GM12878 (cell line): ENCODE measurements at regions not wholly inside any gene's neighbourhood (a gene's known extent, or its start where the extent isn't known, plus 50 kb on each side); places are given as distances from the start of the nearest gene placed in this dataset.

Source experiments
- ATAC-seq: fragments of 200-7000 bp; cut with Tn5 transposase; 3 replicates; pipeline ENCODE4 v1.9.1; 2020; ENCODE audit warnings: mild to moderate bottlenecking, moderate library complexity
- BruUV-seq: library from RNA; stranded (reverse); fragments of 400-500 nt; replicated peaks from 2 replicates; lab custom pipeline; 2021; lab: Mats Ljungman, UMichigan
- CTCF ChIA-PET: fragments of 300-600 bp; sonication (Branson Sonifier 250); formaldehyde crosslinking; extraction: SDS; loops from one replicate; lab custom pipeline; 2021; ENCODE audit warnings: inconsistent platforms; lab: Yijun Ruan, JAX
- POLR2A ChIA-PET: fragments of 350-600 bp; formaldehyde crosslinking; extraction: SDS; loops from one replicate; lab custom pipeline; 2021; ENCODE audit warnings: inconsistent platforms; lab: Charles Lee
- RAD21 ChIA-PET: fragments of 300-600 bp; sonication (Branson Sonifier 250); formaldehyde crosslinking; loops from one replicate; lab custom pipeline; 2023; ENCODE audit warnings: antibody characterized with exemption; ENCODE audit not compliant: unreplicated experiment; lab: Charles Lee
- SMC1A ChIA-PET: fragments of 300-600 bp; sonication (Branson Sonifier 250); formaldehyde crosslinking; loops from one replicate; lab custom pipeline; 2023; ENCODE audit not compliant: unreplicated experiment, uncharacterized antibody; lab: Charles Lee
- DNase-seq: peaks from one replicate; pipeline ENCODE4 v3.0.0-alpha.2; 2011; ENCODE audit warnings: low read depth, low spot score
- FAIRE-seq: peaks from 3 replicates; lab custom pipeline; 2011; peaks lifted over from hg19 to GRCh38; lab: Jason Lieb, UNC
- H2AFZ ChIP-seq: 2 replicates; pipeline ENCODE4 v1.6.0; 2011; ENCODE audit warnings: low read depth, low read length, control low read depth; ENCODE audit not compliant: control insufficient read depth
- H3K27ac ChIP-seq: 2 replicates; pipeline ENCODE4 v1.5.1; 2011; ENCODE audit warnings: control low read depth; ENCODE audit not compliant: control insufficient read depth, insufficient read depth
- H3K27me3 ChIP-seq, 2 experiments: replicated peaks in 1 of 2; 2 replicates each; pipeline versions ENCODE4 v1.6.0 to v1.6.1; 2011; ENCODE audit warnings: low read length in 1 of 2; ENCODE audit not compliant: control insufficient read depth in 2 of 2, insufficient read depth in 2 of 2
- H3K36me3 ChIP-seq, 2 experiments: 2 replicates each; pipeline ENCODE4 v1.5.1; 2011; ENCODE audit warnings: low read length in 1 of 2; ENCODE audit not compliant: control insufficient read depth in 2 of 2, insufficient read depth in 2 of 2
- H3K4me1 ChIP-seq: 2 replicates; pipeline ENCODE4 v1.6.1; 2011; ENCODE audit warnings: mild to moderate bottlenecking, low read length, moderate library complexity, mixed read lengths; ENCODE audit not compliant: control insufficient read depth, insufficient read depth
- H3K4me2 ChIP-seq: 2 replicates; pipeline ENCODE4 v1.6.0; 2011; ENCODE audit warnings: control low read depth; ENCODE audit not compliant: control insufficient read depth, insufficient read depth
- H3K4me3 ChIP-seq: fragments of 200-600 bp; sonication (generic); 2 replicates; pipeline ENCODE4 v1.5.1; 2016
- H3K79me2 ChIP-seq: 2 replicates; pipeline ENCODE4 v1.6.0; 2011; ENCODE audit warnings: low read length; ENCODE audit not compliant: control insufficient read depth, insufficient read depth
- H3K9ac ChIP-seq: 2 replicates; pipeline ENCODE4 v1.8.0; 2011; ENCODE audit warnings: low read length, control low read depth, mixed read lengths; ENCODE audit not compliant: control insufficient read depth, insufficient read depth
- H3K9me3 ChIP-seq: replicated peaks from 3 replicates; pipeline ENCODE4 v1.5.1; 2011; ENCODE audit warnings: mild to moderate bottlenecking, low read length; ENCODE audit not compliant: control insufficient read depth, insufficient read depth
- H4K20me1 ChIP-seq: 2 replicates; pipeline ENCODE4 v1.6.0; 2011; ENCODE audit not compliant: control insufficient read depth, insufficient read depth
- ETV6 ChIP-seq, 2 experiments: fragments of 450-650 bp in 1 of 2; IDR thresholded peaks in 1 of 2; conservative IDR thresholded peaks in 1 of 2; 2 replicates each; pipeline ENCODE4 v1.6.1; 2014; ENCODE audit warnings: antibody characterized with exemption in 1 of 2, borderline replicate concordance in 1 of 2, low read depth in 1 of 2, mild to moderate bottlenecking in 1 of 2, moderate library complexity in 1 of 2
- FOS ChIP-seq: IDR thresholded peaks from 3 replicates; pipeline ENCODE4 v1.6.1; 2011; ENCODE audit warnings: borderline replicate concordance; ENCODE audit not compliant: insufficient read length; ENCODE audit errors: extremely low read depth
- IKZF1 ChIP-seq: fragments of 450-650 bp; conservative IDR thresholded peaks from 2 replicates; pipeline ENCODE4 v1.6.1; 2017; ENCODE audit warnings: antibody characterized with exemption, mild to moderate bottlenecking
- JUND ChIP-seq: IDR thresholded peaks from 2 replicates; pipeline ENCODE4 v1.6.1; 2012; ENCODE audit warnings: low read depth, mild to moderate bottlenecking, low read length, improper control_type of control experiment, moderate library complexity
- MYB ChIP-seq: fragments of 150-350 bp; IDR thresholded peaks from 2 replicates; pipeline ENCODE4 v1.6.1; 2014; ENCODE audit warnings: mild to moderate bottlenecking, low read depth, low read length, borderline replicate concordance
- POLR2AphosphoS2 ChIP-seq: IDR thresholded peaks from 2 replicates; pipeline ENCODE4 v1.6.1; 2011; ENCODE audit warnings: low read depth, mild to moderate bottlenecking, low read length, improper control_type of control experiment, moderate library complexity
- SMAD5 ChIP-seq: IDR thresholded peaks from 2 replicates; pipeline ENCODE4 v1.6.1; 2016; ENCODE audit warnings: antibody characterized with exemption, low read depth
- SUZ12 ChIP-seq: fragments of 200-600 bp; sonication (generic); IDR thresholded peaks from one replicate; pipeline ENCODE4 v1.6.1; 2018; ENCODE audit warnings: antibody characterized with exemption, mild to moderate bottlenecking; ENCODE audit not compliant: unreplicated experiment
- WGBS: methylation state at CpG from one replicate; pipeline ENCODE4 v1.1.6; 2016; ENCODE audit warnings: low lambda C conversion rate; ENCODE audit not compliant: insufficient replicate concordance, insufficient coverage; ENCODE audit errors: missing lambda C conversion rate; 5-methylcytosine and 5-hydroxymethylcytosine counted together
- in situ Hi-C: fragments of 300-500 bp; cut with MboI; formaldehyde crosslinking; loops from 9 replicates; pipeline ENCODE4 v1.14.3; 2018; ENCODE audit warnings: mixed read lengths
- intact Hi-C: fragments of 100-400 bp; cut with micrococcal nuclease; formaldehyde crosslinking; loops from one replicate; pipeline ENCODE4 v1.14.2; 2022; ENCODE audit not compliant: unreplicated experiment
- TF ChIP-seq, protein P1 (sequence below): IDR thresholded peaks from 2 replicates; pipeline ENCODE4 v1.6.1; 2011; ENCODE audit warnings: mild to moderate bottlenecking, low read depth, low read length, moderate library complexity; ENCODE audit not compliant: insufficient replicate concordance

DNA sequence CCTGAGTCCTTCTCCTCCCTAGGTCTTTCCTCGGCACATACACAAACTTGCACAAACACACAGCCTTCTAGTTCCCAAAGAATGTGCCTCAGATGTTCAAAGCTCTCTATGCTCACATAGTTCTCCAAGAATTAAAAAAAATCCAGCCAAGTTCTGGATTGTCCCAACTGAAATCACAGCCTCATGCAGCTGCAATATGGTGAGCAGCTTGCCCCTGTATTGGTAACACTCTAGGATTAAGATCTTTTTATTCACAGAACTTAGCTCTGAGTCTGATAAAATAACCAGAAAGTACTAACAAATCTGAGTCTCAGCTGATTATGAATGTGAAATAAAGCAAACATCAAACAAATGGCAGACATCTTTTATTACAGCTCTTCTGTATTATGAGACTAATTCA is 604.8 kb upstream of the PFKP start:
- Histone ChIP-seq H3K9me3 (no peaks in the 10 kb centered on the region), H3K79me2 (no peaks in the 10 kb centered on the region), H2AFZ (no peak overlapping the region), H3K4me1 (no peaks in the 10 kb centered on the region), H3K4me3 (no peak overlapping the region), H3K9ac (no peak overlapping the region), H4K20me1 (no peaks in the 10 kb centered on the region), H3K36me3 (no peaks in the 10 kb centered on the region), H3K4me2 (no peak overlapping the region), H3K27ac (no peak overlapping the region), H3K27me3 (no peaks in the 10 kb centered on the region)
- no peak for DNase-seq
- WGBS, result 0% methylated on average over 1 of the region's 1 CpG
- SMC1A ChIA-PET, result no interaction called here
- CTCF ChIA-PET, result no interaction called here
- no peak for FAIRE-seq
- RAD21 ChIA-PET, result no interaction called here
- POLR2A ChIA-PET, result no interaction called here
- intact Hi-C loops (no loop called here), in situ Hi-C loops (no loop called here)
- no peak for TF ChIP-seq FOS
- TF ChIP-seq POLR2AphosphoS2, result no peak
- TF ChIP-seq MYB, result no peak
- no peak for TF ChIP-seq JUND
- no peak for TF ChIP-seq SMAD5
- TF ChIP-seq, protein P1, sequence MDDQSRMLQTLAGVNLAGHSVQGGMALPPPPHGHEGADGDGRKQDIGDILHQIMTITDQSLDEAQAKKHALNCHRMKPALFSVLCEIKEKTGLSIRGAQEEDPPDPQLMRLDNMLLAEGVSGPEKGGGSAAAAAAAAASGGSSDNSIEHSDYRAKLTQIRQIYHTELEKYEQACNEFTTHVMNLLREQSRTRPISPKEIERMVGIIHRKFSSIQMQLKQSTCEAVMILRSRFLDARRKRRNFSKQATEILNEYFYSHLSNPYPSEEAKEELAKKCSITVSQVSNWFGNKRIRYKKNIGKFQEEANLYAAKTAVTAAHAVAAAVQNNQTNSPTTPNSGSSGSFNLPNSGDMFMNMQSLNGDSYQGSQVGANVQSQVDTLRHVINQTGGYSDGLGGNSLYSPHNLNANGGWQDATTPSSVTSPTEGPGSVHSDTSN, result no peak
- TF ChIP-seq SUZ12, result no peak
- TF ChIP-seq IKZF1, result no peak
- no peak for TF ChIP-seq ETV6 (conservative IDR thresholded peaks at IDR 0.05 in 1 of 2, IDR thresholded peaks at IDR 0.05 in 1 of 2; ENCODE audit: borderline replicate concordance in 1 of 2, low read depth in 1 of 2)
- BruUV-seq, result no TSS peak
- ATAC-seq, result no peak
